Lower lobe of right lung (tissue), 2 donors: ENCODE measurements at regions not wholly inside any gene's neighbourhood (a gene's known extent, or its start where the extent isn't known, plus 50 kb on each side); places are given as distances from the start of the nearest gene placed in this dataset.

ENCODE experiments used
- ATAC-seq, 2 donors: fragments of 200-7000 bp; cut with Tn5 transposase; one replicate each; pipeline ENCODE4 v1.9.1; 2020 to 2022; ENCODE audit warnings: mild to moderate bottlenecking in 2 of 2, moderate library complexity in 2 of 2
- DNase-seq: peaks from one replicate; pipeline ENCODE4 v3.0.0-alpha.2; 2020
- H3K27ac ChIP-seq: fragments of 200-600 bp; one replicate; pipeline ENCODE4 v1.8.0; 2022
- H3K27me3 ChIP-seq: fragments of 200-600 bp; one replicate; pipeline ENCODE4 v1.8.0; 2022; ENCODE audit warnings: low read depth
- H3K36me3 ChIP-seq: fragments of 200-600 bp; one replicate; pipeline ENCODE4 v1.8.0; 2022; ENCODE audit warnings: mild to moderate bottlenecking
- H3K4me1 ChIP-seq: fragments of 200-600 bp; one replicate; pipeline ENCODE4 v1.8.0; 2022
- H3K4me3 ChIP-seq: fragments of 200-600 bp; one replicate; pipeline ENCODE4 v1.8.0; 2022; ENCODE audit warnings: mild to moderate bottlenecking
- H3K9me3 ChIP-seq: fragments of 200-600 bp; one replicate; pipeline ENCODE4 v1.8.0; 2022
- intact Hi-C: fragments of 100-400 bp; cut with DNase I; formaldehyde crosslinking; loops from one replicate; pipeline ENCODE4 v1.11.0; 2022
- TF ChIP-seq, protein P1 (sequence below): fragments of 200-600 bp; IDR thresholded peaks from one replicate; pipeline ENCODE4 v1.8.0; 2022; ENCODE audit warnings: antibody characterized with exemption, mild to moderate bottlenecking
- donor health status: DM: no; HTN: yes; CAD: no; lungs with severe emphysema.

DNA sequence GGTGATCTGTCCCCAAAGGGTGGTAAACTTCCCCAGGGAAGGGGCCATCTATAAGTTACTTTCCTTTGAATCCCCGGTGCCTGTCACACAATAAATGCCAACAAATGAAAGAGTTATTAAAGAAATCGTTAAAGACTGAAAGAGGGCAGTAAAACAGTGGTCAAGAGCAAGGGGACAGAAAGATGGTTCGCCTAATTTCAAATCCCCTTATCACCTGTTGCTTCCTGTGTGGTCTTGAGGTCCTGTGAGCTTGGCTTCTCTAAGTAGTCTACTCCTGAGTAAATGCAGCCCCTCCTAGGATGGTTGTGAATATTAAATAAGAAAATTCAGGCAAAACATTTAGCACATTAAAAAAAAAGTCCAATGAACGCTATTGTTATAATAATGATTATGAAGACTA, 225.7 kb upstream of the ADAMTS9 start:
- no peaks in the 10 kb centered on the region for H3K27me3 ChIP-seq
- TF ChIP-seq, protein P1, sequence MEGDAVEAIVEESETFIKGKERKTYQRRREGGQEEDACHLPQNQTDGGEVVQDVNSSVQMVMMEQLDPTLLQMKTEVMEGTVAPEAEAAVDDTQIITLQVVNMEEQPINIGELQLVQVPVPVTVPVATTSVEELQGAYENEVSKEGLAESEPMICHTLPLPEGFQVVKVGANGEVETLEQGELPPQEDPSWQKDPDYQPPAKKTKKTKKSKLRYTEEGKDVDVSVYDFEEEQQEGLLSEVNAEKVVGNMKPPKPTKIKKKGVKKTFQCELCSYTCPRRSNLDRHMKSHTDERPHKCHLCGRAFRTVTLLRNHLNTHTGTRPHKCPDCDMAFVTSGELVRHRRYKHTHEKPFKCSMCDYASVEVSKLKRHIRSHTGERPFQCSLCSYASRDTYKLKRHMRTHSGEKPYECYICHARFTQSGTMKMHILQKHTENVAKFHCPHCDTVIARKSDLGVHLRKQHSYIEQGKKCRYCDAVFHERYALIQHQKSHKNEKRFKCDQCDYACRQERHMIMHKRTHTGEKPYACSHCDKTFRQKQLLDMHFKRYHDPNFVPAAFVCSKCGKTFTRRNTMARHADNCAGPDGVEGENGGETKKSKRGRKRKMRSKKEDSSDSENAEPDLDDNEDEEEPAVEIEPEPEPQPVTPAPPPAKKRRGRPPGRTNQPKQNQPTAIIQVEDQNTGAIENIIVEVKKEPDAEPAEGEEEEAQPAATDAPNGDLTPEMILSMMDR = no peak
- H3K4me3 ChIP-seq = no peak overlapping the region
- intact Hi-C loops = no loop called here
- H3K9me3 ChIP-seq = no peaks in the 10 kb centered on the region
- H3K27ac ChIP-seq = no peak overlapping the region
- DNase-seq (no peak), ATAC-seq (no peak)
- no peaks in the 10 kb centered on the region for H3K36me3 ChIP-seq
- H3K4me1 ChIP-seq = no peaks in the 10 kb centered on the region

DNA sequence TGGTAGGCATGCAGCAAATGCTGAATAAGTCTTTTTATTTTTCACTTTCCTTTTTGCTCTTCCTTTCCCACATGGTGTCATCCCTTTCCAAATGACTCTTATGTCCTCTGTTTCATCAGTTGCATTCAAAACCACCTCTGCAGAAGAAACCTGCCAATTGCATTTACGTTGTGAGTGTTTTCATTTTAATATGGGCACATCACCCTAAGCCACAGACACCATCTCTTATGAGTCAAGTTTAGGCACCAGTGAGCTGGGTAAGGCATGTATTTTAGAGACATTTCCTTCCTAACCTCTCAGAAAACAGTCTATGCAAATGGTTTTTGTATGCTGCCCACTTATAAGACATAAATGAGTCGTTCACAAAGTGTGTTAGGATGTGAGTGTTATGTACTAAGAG, 223.3 kb upstream of the ADAMTS9 start:
- no peaks in the 10 kb centered on the region for H3K4me1 ChIP-seq
- H3K36me3 ChIP-seq = no peaks in the 10 kb centered on the region
- ATAC-seq (no peak), DNase-seq (no peak)
- intact Hi-C loops = no loop called here
- TF ChIP-seq, protein P1 = no peak
- no peak overlapping the region for H3K4me3 ChIP-seq
- H3K27me3 ChIP-seq = no peaks in the 10 kb centered on the region
- no peak overlapping the region for H3K27ac ChIP-seq
- H3K9me3 ChIP-seq = no peaks in the 10 kb centered on the region

DNA sequence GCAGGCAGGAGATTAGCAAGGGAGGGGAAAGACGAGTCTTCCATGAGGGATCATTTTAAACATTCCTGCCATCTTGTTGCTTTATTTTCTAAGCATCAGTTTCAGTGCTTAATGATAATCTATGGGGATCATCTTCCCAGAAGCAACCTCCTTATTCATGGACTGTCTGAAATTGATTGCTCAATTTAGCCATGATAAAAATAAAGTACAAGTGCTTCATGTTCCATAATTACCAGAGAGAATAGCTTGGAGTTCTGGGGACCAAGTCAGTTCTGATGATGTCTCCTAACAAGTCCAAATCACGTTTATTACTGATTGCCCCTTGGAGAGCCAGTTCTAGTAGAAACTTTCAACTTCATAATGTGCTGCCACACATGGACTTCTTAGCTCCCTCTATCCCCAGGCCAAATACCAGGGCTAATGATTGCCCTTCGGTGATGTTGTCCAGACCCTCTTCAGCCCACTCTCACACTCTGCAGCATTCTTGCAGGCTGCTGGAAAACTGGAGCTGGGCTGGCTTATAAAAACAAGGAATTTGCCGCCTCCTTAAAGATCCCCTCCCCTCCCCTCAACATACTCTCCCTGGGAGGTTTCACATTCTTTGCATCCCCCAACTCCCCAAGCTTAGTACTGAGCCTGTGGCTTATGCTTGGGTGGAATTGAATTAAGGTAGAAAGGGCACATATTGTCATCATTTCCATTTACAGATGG, 222.1 kb upstream of the ADAMTS9 start:
- ATAC-seq (no peak), DNase-seq (no peak)
- no peaks in the 10 kb centered on the region for H3K4me1 ChIP-seq
- intact Hi-C loops = no loop called here
- H3K27me3 ChIP-seq = no peaks in the 10 kb centered on the region
- no peaks in the 10 kb centered on the region for H3K36me3 ChIP-seq
- H3K9me3 ChIP-seq = no peaks in the 10 kb centered on the region
- H3K27ac ChIP-seq = no peak overlapping the region
- no peak overlapping the region for H3K4me3 ChIP-seq
- TF ChIP-seq, protein P1 = no peak

DNA sequence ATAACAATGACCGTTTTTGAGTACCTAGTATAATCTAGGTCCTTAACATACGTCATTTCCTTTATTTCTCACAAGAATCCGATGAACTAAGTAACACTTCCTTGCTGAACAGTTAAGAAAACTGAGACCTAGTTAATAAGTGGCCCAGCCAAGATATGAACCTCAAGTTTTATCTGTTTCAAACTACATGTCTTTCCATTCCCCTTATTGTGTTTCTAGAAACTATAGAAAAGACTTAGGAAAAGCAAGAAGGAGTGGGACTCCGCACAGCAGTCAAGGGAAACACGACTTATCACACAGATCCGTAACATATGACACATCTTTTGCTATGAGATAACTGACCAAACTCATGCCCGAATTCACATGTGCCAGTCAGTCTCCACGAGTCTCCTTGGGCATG, 221.2 kb upstream of the ADAMTS9 start:
- H3K4me1 ChIP-seq = no peaks in the 10 kb centered on the region
- TF ChIP-seq, protein P1 = no peak
- DNase-seq (no peak), ATAC-seq (no peak)
- no peak overlapping the region for H3K27ac ChIP-seq
- H3K27me3 ChIP-seq = no peaks in the 10 kb centered on the region
- no peaks in the 10 kb centered on the region for H3K9me3 ChIP-seq
- intact Hi-C loops = no loop called here
- no peak overlapping the region for H3K4me3 ChIP-seq
- H3K36me3 ChIP-seq = no peaks in the 10 kb centered on the region

DNA sequence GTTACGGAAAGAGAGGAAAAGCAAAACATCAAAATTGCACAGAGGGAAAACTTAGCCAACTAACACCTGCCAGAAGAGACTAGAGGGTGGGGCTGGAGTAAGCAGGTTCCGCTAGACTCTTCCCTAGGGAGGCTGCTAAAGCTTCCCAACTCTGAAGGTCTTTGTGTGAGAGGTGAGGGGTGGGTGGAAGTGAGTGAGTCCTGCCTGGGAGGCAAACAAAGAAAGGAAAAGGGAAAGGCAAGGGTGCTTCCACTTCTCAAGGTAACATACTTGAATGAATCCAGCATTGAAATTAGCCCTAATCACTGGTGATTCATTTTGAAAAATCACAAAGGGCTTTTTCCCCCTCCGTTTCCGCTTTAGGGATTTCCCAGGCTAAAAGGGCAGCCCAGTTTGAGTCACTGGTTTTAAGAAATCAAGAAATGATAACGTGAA, 220.5 kb upstream of the ADAMTS9 start:
- H3K27ac ChIP-seq = no peak overlapping the region
- no peaks in the 10 kb centered on the region for H3K9me3 ChIP-seq
- no peaks in the 10 kb centered on the region for H3K27me3 ChIP-seq
- ATAC-seq (no peak), DNase-seq (no peak)
- H3K4me1 ChIP-seq = no peaks in the 10 kb centered on the region
- H3K4me3 ChIP-seq = no peak overlapping the region
- intact Hi-C loops = no loop called here
- TF ChIP-seq, protein P1 = no peak
- H3K36me3 ChIP-seq = no peaks in the 10 kb centered on the region
